IMR-90 (cell line): ENCODE measurements at regions not wholly inside any gene's neighbourhood (a gene's known extent, or its start where the extent isn't known, plus 50 kb on each side); places are given as distances from the start of the nearest gene placed in this dataset.

ENCODE experiments used
- ATAC-seq: fragments of 200-7000 bp; cut with Tn5 transposase; 2 replicates; pipeline ENCODE4 v1.9.1; 2020; ENCODE audit warnings: low read depth, mild to moderate bottlenecking, moderate library complexity
- BruUV-seq: library from RNA; stranded (reverse); fragments of 400-500 nt; replicated peaks from 2 replicates; lab custom pipeline; 2021; lab: Mats Ljungman, UMichigan
- CTCF ChIA-PET: fragments of 300-600 bp; formaldehyde crosslinking; extraction: SDS; loops from one replicate; lab custom pipeline; 2021; ENCODE audit warnings: antibody characterized with exemption; lab: Yijun Ruan, JAX
- POLR2A ChIA-PET: fragments of 300-600 bp; sonication (Branson Sonifier 250); formaldehyde crosslinking; loops from one replicate; lab custom pipeline; 2022; ENCODE audit warnings: antibody characterized with exemption; ENCODE audit not compliant: unreplicated experiment; lab: Charles Lee
- DNase-seq: peaks from one replicate; pipeline ENCODE4 v3.0.0; 2013
- H2AFZ ChIP-seq: replicated peaks from 2 replicates; pipeline ENCODE3; 2013; ENCODE audit warnings: low read length, mild to moderate bottlenecking; ENCODE audit not compliant: poor library complexity
- H2AK5ac ChIP-seq: 2 replicates; pipeline ENCODE4 v1.6.1; 2013; ENCODE audit warnings: low read depth, low read length, inconsistent platforms
- H2AK9ac ChIP-seq: replicated peaks from 2 replicates; pipeline ENCODE3; 2013; ENCODE audit warnings: mild to moderate bottlenecking, low read depth, low read length, moderate library complexity; ENCODE audit not compliant: poor library complexity
- H2BK120ac ChIP-seq: 2 replicates; pipeline ENCODE4 v1.6.1; 2013; ENCODE audit warnings: low read depth, low read length, inconsistent platforms
- H2BK15ac ChIP-seq: 3 replicates; pipeline ENCODE4 v1.6.1; 2013; ENCODE audit warnings: low read depth, low read length, inconsistent platforms
- H2BK20ac ChIP-seq: 2 replicates; pipeline ENCODE4 v1.6.1; 2013; ENCODE audit warnings: low read depth, mild to moderate bottlenecking, inconsistent platforms, low read length, moderate library complexity
- H2BK5ac ChIP-seq: 2 replicates; pipeline ENCODE4 v1.6.1; 2013; ENCODE audit warnings: mild to moderate bottlenecking, low read depth, low read length, inconsistent platforms; ENCODE audit not compliant: poor library complexity, severe bottlenecking
- H3K14ac ChIP-seq: replicated peaks from 2 replicates; pipeline ENCODE4 v1.6.1; 2013; ENCODE audit warnings: low read depth, low read length, inconsistent platforms
- H3K18ac ChIP-seq: 2 replicates; pipeline ENCODE4 v1.6.1; 2013; ENCODE audit warnings: low read depth, low read length, control low read depth
- H3K23ac ChIP-seq: 2 replicates; pipeline ENCODE4 v1.6.1; 2013; ENCODE audit warnings: low read depth, low read length, inconsistent platforms
- H3K27ac ChIP-seq: 2 replicates; pipeline ENCODE4 v1.5.1; 2013; ENCODE audit warnings: mild to moderate bottlenecking, control low read depth, low read length; ENCODE audit not compliant: insufficient read depth
- H3K27me3 ChIP-seq: 2 replicates; pipeline ENCODE4 v1.6.1; 2013; ENCODE audit warnings: low read length; ENCODE audit not compliant: control insufficient read depth, insufficient read depth
- H3K36me3 ChIP-seq: 2 replicates; pipeline ENCODE4 v1.6.1; 2013; ENCODE audit warnings: low read length, mixed read lengths; ENCODE audit not compliant: control insufficient read depth, insufficient read depth
- H3K4ac ChIP-seq: 2 replicates; pipeline ENCODE4 v1.6.1; 2013; ENCODE audit warnings: low read depth, low read length, inconsistent platforms
- H3K4me1 ChIP-seq: 2 replicates; pipeline ENCODE4 v1.6.1; 2013; ENCODE audit warnings: low read length, mixed read lengths; ENCODE audit not compliant: control insufficient read depth, insufficient read depth
- H3K4me2 ChIP-seq: 2 replicates; pipeline ENCODE4 v1.6.1; 2013; ENCODE audit warnings: low read depth, mild to moderate bottlenecking, control low read depth, low read length, moderate library complexity
- H3K4me3 ChIP-seq: 2 replicates; pipeline ENCODE4 v1.5.1; 2013; ENCODE audit warnings: low read depth, mild to moderate bottlenecking, control low read depth, low read length, moderate library complexity; ENCODE audit not compliant: insufficient read depth
- H3K56ac ChIP-seq: 2 replicates; pipeline ENCODE4 v1.6.1; 2013; ENCODE audit warnings: low read length, inconsistent platforms; ENCODE audit not compliant: insufficient read depth; ENCODE audit errors: extremely low read depth
- H3K79me1 ChIP-seq, 2 experiments: 2 replicates each; pipeline ENCODE4 v1.6.1; 2013; ENCODE audit warnings: low read length in 2 of 2, inconsistent platforms in 1 of 2, low read depth in 1 of 2
- H3K9ac ChIP-seq: 2 replicates; pipeline ENCODE4 v1.6.1; 2013; ENCODE audit warnings: low read depth, low read length, control low read depth
- H3K9me1 ChIP-seq: 2 replicates; pipeline ENCODE4 v1.6.1; 2013; ENCODE audit warnings: low read length, inconsistent platforms; ENCODE audit not compliant: insufficient read depth
- H3K9me3 ChIP-seq: 2 replicates; pipeline ENCODE4 v1.6.1; 2013; ENCODE audit warnings: low read length; ENCODE audit not compliant: control insufficient read depth, insufficient read depth
- H4K20me1 ChIP-seq: 2 replicates; pipeline ENCODE4 v1.6.1; 2013; ENCODE audit warnings: low read length, inconsistent platforms; ENCODE audit not compliant: insufficient read depth
- H4K5ac ChIP-seq: 2 replicates; pipeline ENCODE4 v1.6.1; 2013; ENCODE audit warnings: mild to moderate bottlenecking, low read depth, low read length, control low read depth
- H4K8ac ChIP-seq, 2 experiments: 2 replicates each; pipeline ENCODE4 v1.6.1; 2013; ENCODE audit warnings: low read depth in 2 of 2, low read length in 2 of 2, control low read depth in 1 of 2, inconsistent platforms in 1 of 2
- H4K91ac ChIP-seq: 2 replicates; pipeline ENCODE4 v1.6.1; 2013; ENCODE audit warnings: low read depth, low read length, inconsistent platforms; ENCODE audit not compliant: insufficient read depth
- BHLHE40 ChIP-seq: fragments of 150-350 bp; IDR thresholded peaks from 2 replicates; pipeline ENCODE4 v1.6.1; 2016; ENCODE audit warnings: mild to moderate bottlenecking, low read depth, low read length
- CEBPB ChIP-seq: IDR thresholded peaks from 2 replicates; pipeline ENCODE4 v1.6.1; 2012; ENCODE audit warnings: low read depth, low read length, improper control_type of control experiment
- CHD1 ChIP-seq: IDR thresholded peaks from 2 replicates; pipeline ENCODE4 v1.6.1; 2012; ENCODE audit warnings: low read depth, low read length, improper control_type of control experiment
- CTCF ChIP-seq: conservative IDR thresholded peaks from 2 replicates; pipeline ENCODE4 v1.5.1; 2012; ENCODE audit warnings: mild to moderate bottlenecking, low read depth, low read length, improper control_type of control experiment
- FOS ChIP-seq: fragments of 150-350 bp; IDR thresholded peaks from 2 replicates; pipeline ENCODE4 v1.6.1; 2016; ENCODE audit warnings: low read depth, low read length
- MAFK ChIP-seq: IDR thresholded peaks from 2 replicates; pipeline ENCODE4 v1.6.1; 2012; ENCODE audit warnings: low read depth, low read length, improper control_type of control experiment
- MAZ ChIP-seq: IDR thresholded peaks from 2 replicates; pipeline ENCODE4 v1.6.1; 2012; ENCODE audit warnings: low read depth, mild to moderate bottlenecking, low read length, improper control_type of control experiment, moderate library complexity, borderline replicate concordance
- MXI1 ChIP-seq: IDR thresholded peaks from 2 replicates; pipeline ENCODE4 v1.6.1; 2012; ENCODE audit warnings: low read depth, mild to moderate bottlenecking, low read length, moderate library complexity, borderline replicate concordance
- NFE2L2 ChIP-seq: fragments of 150-350 bp; IDR thresholded peaks from 2 replicates; pipeline ENCODE4 v1.6.1; 2016; ENCODE audit warnings: low read depth, mild to moderate bottlenecking, low read length
- POLR2A ChIP-seq: IDR thresholded peaks from 2 replicates; pipeline ENCODE4 v1.6.1; 2012; ENCODE audit warnings: mild to moderate bottlenecking, low read depth, low read length
- RAD21 ChIP-seq: IDR thresholded peaks from 2 replicates; pipeline ENCODE4 v1.6.1; 2012; ENCODE audit warnings: low read length, improper control_type of control experiment
- RCOR1 ChIP-seq: IDR thresholded peaks from 2 replicates; pipeline ENCODE4 v1.6.1; 2012; ENCODE audit warnings: mild to moderate bottlenecking, low read length, improper control_type of control experiment; ENCODE audit not compliant: insufficient replicate concordance
- RFX5 ChIP-seq: IDR thresholded peaks from 2 replicates; pipeline ENCODE4 v1.8.0; 2012; ENCODE audit warnings: low read depth, mild to moderate bottlenecking, low read length, moderate library complexity
- SMC3 ChIP-seq: fragments of 150-350 bp; IDR thresholded peaks from 2 replicates; pipeline ENCODE4 v1.6.1; 2016; ENCODE audit warnings: low read depth, mild to moderate bottlenecking, antibody characterized with exemption, low read length, moderate library complexity
- USF2 ChIP-seq: fragments of 150-350 bp; IDR thresholded peaks from 2 replicates; pipeline ENCODE4 v1.6.1; 2017; ENCODE audit warnings: mild to moderate bottlenecking, antibody characterized with exemption, low read length, low read depth
- WGBS, 2 experiments: methylation state at CpG; one replicate each; pipeline versions ENCODE4 v1.1.5 to v1.1.7; 2013; ENCODE audit warnings: missing lambda C conversion rate in 2 of 2; ENCODE audit not compliant: insufficient read length in 1 of 2; ENCODE audit errors: extremely low coverage in 2 of 2; 5-methylcytosine and 5-hydroxymethylcytosine counted together
- dilution Hi-C: fragments of 300-500 bp; cut with HindIII; formaldehyde crosslinking; loops from one replicate; pipeline ENCODE4 v1.14.3; 2018; ENCODE audit warnings: low sequenced_read_pairs; ENCODE audit not compliant: unreplicated experiment
- in situ Hi-C: fragments of 300-500 bp; cut with MboI; formaldehyde crosslinking; loops from 3 replicates; pipeline ENCODE4 v1.14.3; 2019; ENCODE audit warnings: low sequenced_read_pairs, inconsistent platforms, mixed read lengths
- intact Hi-C: fragments of 100-400 bp; cut with micrococcal nuclease; formaldehyde crosslinking; loops from 2 replicates; pipeline ENCODE4 v1.10.0; 2022

GRCh38 chr5:133746834-133747233 lies 134.5 kb upstream of the FSTL4 start:
- no peaks in the 10 kb centered on the region for H3K9me1 ChIP-seq
- no peak overlapping the region for H3K56ac ChIP-seq
- no CpG with 5 or more reads among the region's 4 CpGs for WGBS, 2 experiments
- H2BK5ac ChIP-seq, result no peak overlapping the region
- H2AK9ac ChIP-seq, result no peak overlapping the region
- in situ Hi-C loops (no loop called here), intact Hi-C loops (no loop called here), dilution Hi-C loops (no loop called here)
- H3K9me3 ChIP-seq, result no peaks in the 10 kb centered on the region
- no peak overlapping the region for H3K27ac ChIP-seq
- H2AFZ ChIP-seq, result no peak overlapping the region
- no TSS peak for BruUV-seq
- no peak overlapping the region for H3K4ac ChIP-seq
- no peak overlapping the region for H3K18ac ChIP-seq
- H3K36me3 ChIP-seq, result no peaks in the 10 kb centered on the region
- DNase-seq (no peak), ATAC-seq (no peak)
- no peak overlapping the region for H4K5ac ChIP-seq
- H3K9ac ChIP-seq, result no peak overlapping the region
- no peak overlapping the region for H2BK20ac ChIP-seq
- ChIA-PET CTCF (no interaction called here), POLR2A (no interaction called here)
- peaks cover 5% of the 10 kb centered on the region; the same call in 1 of the 2 replicates for H3K27me3 ChIP-seq
- H3K79me1 ChIP-seq, result no peaks in the 10 kb centered on the region
- H3K4me1 ChIP-seq, result no peaks in the 10 kb centered on the region
- no peak overlapping the region for H2AK5ac ChIP-seq
- H2BK15ac ChIP-seq, result no peak overlapping the region
- H3K4me2 ChIP-seq, result no peak overlapping the region
- H4K20me1 ChIP-seq, result no peaks in the 10 kb centered on the region
- H4K8ac ChIP-seq, result no peak overlapping the region
- no peak overlapping the region for H3K4me3 ChIP-seq
- no peak overlapping the region for H3K23ac ChIP-seq
- no peak overlapping the region for H3K14ac ChIP-seq
- no peak overlapping the region for H4K91ac ChIP-seq
- TF ChIP-seq MAZ, result no peak
- TF ChIP-seq MAFK, result no peak
- TF ChIP-seq RAD21, result no peak
- TF ChIP-seq CHD1, result no peak
- no peak for TF ChIP-seq USF2
- no peak for TF ChIP-seq RCOR1
- TF ChIP-seq CTCF, result no peak
- no peak for TF ChIP-seq RFX5
- TF ChIP-seq BHLHE40, result no peak
- TF ChIP-seq MXI1, result no peak
- TF ChIP-seq FOS, result no peak
- TF ChIP-seq SMC3, result no peak
- TF ChIP-seq CEBPB, result no peak
- TF ChIP-seq POLR2A, result no peak
- TF ChIP-seq NFE2L2, result no peak
- no peak overlapping the region for H2BK120ac ChIP-seq
